Astrocyte of the cerebellum (primary cell): ENCODE measurements at regions not wholly inside any gene's neighbourhood (a gene's known extent, or its start where the extent isn't known, plus 50 kb on each side); places are given as distances from the start of the nearest gene placed in this dataset.
"Not testable (repeated sequence)": the region's sequence is repeated elsewhere in the genome, so short reads cannot be mapped to it uniquely, and the experiment has no call there.

Experiments
- DNase-seq: peaks from one replicate; pipeline ENCODE4 v3.0.0-alpha.2; 2011; ENCODE audit warnings: low read depth
- H3K4me3 ChIP-seq: 2 replicates; pipeline ENCODE4 v1.5.1; 2011; ENCODE audit warnings: mild to moderate bottlenecking, low read depth, low read length, moderate library complexity
- CTCF ChIP-seq: IDR thresholded peaks from 2 replicates; pipeline ENCODE4 v1.5.1; 2012; ENCODE audit warnings: low read length, low read depth, moderate library complexity, mild to moderate bottlenecking; ENCODE audit errors: missing control alignments
- in situ Hi-C: cut with HindIII; loops from 2 replicates; pipeline ENCODE4 v1.10.0; 2017; ENCODE audit warnings: low sequenced_read_pairs

DNA sequence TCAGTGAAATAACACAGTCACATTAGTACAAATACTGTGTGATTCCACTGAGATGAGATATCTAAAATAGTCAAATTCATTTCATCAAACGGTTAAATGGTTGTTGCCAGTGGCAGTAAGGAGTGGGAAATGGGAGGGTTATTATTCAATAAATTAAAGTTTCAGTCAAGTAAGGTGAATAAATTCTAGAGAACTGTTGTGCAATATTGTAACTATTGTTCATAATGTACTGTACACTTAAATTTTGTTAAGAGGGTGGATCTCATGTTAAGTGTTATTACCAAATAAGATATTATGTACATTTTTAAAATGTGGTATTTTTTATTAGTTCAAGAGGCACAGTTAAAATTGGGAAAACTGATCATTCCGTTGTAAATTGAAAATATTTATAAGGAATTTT, 463.3 kb upstream of the BRINP3 start:
- no peak for TF ChIP-seq CTCF
- DNase-seq: no peak
- H3K4me3 ChIP-seq: no peak overlapping the region
- in situ Hi-C loops: no loop called here

DNA sequence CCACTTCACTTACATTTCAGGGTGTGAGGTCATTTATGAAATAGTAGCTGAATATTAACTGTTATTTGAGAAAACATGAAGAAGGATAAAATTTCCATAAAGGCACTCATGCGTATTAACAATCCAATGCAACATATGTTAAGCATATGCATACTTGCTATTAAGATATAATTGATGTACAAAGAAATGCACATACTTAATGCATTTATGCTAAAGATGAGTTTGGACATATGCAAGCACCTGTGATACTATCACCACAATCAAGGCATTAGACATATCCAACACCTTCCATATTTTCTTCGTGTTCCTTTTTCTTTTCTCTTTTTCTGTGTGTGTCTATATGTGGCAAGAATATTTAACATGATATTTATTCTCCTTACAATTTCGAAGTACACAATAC, 464.8 kb upstream of the BRINP3 start:
- no peak for TF ChIP-seq CTCF
- in situ Hi-C loops: no loop called here
- DNase-seq: no peak
- no peak overlapping the region for H3K4me3 ChIP-seq

DNA sequence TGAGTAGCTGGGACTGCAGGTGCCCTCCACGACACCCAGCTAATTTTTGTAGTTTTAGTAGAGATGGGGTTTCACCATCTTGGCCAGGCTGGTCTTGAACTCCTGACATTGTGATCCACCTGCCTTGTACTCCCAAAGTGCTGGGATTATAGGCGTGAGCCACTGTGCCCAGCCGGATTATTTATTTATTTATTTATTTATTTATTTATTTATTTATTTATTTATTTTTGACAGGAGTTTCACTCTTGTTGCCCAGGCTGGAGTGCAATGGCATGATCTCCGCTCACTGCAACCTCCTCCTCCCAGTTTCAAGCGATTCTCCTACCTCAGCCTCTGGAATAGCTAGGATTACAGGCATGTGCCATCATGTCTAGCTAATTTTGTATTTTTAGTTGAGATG, 466.1 kb upstream of the BRINP3 start:
- H3K4me3 ChIP-seq, DNase-seq, in situ Hi-C loops: not testable (repeated sequence)

- DNase-seq: no peak
- no peak for TF ChIP-seq CTCF
- no peak overlapping the region for H3K4me3 ChIP-seq
- in situ Hi-C loops: no loop called here
These were observed 472.3 kb upstream of the BRINP3 start for GRCh38 chr1:190949939-190950338.

- TF ChIP-seq CTCF: no peak
- in situ Hi-C loops: no loop called here
- H3K4me3 ChIP-seq: no peak overlapping the region
- DNase-seq: no peak
These were observed 479.9 kb upstream of the BRINP3 start for GRCh38 chr1:190957565-190957964.

GRCh38 chr1:190963321-190963720, 485.7 kb upstream of the BRINP3 start:
- DNase-seq: peak; percentile 26
- no peak for TF ChIP-seq CTCF
- no peak overlapping the region for H3K4me3 ChIP-seq
- in situ Hi-C loops: no loop called here

DNA sequence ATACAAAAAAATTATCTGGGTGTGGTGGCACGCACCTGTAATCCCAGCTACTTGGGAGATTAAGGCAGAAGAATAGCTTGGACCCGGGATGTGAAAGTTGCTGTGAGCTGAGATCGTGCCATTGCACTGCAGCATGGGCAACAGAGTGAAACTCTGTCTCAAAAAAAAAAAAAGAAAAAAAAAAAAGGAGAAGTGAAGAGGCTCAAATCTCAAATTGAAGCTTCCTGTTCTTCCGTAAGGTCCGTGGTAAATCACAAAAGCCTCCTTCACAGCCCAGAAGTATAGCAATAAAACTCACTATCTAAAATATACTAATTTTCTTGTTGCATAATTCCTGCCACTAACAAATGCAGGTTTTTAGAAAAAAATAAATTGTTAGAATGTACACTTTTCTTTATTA, 498.2 kb upstream of the BRINP3 start:
- DNase-seq: no peak
- in situ Hi-C loops: no loop called here
- no peak overlapping the region for H3K4me3 ChIP-seq
- TF ChIP-seq CTCF: no peak
